GM12875 (cell line): ENCODE measurements at regions not wholly inside any gene's neighbourhood (a gene's known extent, or its start where the extent isn't known, plus 50 kb on each side); places are given as distances from the start of the nearest gene placed in this dataset.
"Not testable (repeated sequence)": the region's sequence is repeated elsewhere in the genome, so short reads cannot be mapped to it uniquely, and the experiment has no call there.

Experiments
- H3K4me3 ChIP-seq: one replicate; pipeline ENCODE4 v1.5.1; 2011; ENCODE audit warnings: low read depth, low read length, control low read depth
- CTCF ChIP-seq: IDR thresholded peaks from 2 replicates; pipeline ENCODE4 v1.5.1; 2011; ENCODE audit warnings: low read depth, mild to moderate bottlenecking, control low read depth, inconsistent platforms, low read length, moderate library complexity, borderline replicate concordance; ENCODE audit not compliant: insufficient read depth

GRCh38 chr11:100594320-100594719, 92.8 kb upstream of the ARHGAP42 start:
- H3K4me3 ChIP-seq, result no peak overlapping the region
- no peak for TF ChIP-seq CTCF

GRCh38 chr11:100600941-100601340, 86.1 kb upstream of the ARHGAP42 start:
- no peak for TF ChIP-seq CTCF
- H3K4me3 ChIP-seq, result no peak overlapping the region

GRCh38 chr11:100602716-100603115, 84.4 kb upstream of the ARHGAP42 start:
- TF ChIP-seq CTCF, result no peak
- H3K4me3 ChIP-seq, result no peak overlapping the region

- not testable (repeated sequence) for H3K4me3 ChIP-seq
Observed at GRCh38 chr11:100607761-100608160, 79.3 kb upstream of the ARHGAP42 start.

GRCh38 chr11:100612766-100613165, 74.3 kb upstream of the ARHGAP42 start:
- TF ChIP-seq CTCF, result no peak

GRCh38 chr11:100618914-100619313, 68.2 kb upstream of the ARHGAP42 start:
- TF ChIP-seq CTCF, result no peak
- no peak overlapping the region for H3K4me3 ChIP-seq

More at GRCh38 chr11:100612766-100613165, 74.3 kb upstream of the ARHGAP42 start:
- H3K4me3 ChIP-seq, result no peak overlapping the region

- H3K4me3 ChIP-seq, result no peak overlapping the region
- no peak for TF ChIP-seq CTCF
Observed at GRCh38 chr11:100619484-100619883, 67.6 kb upstream of the ARHGAP42 start.

GRCh38 chr11:100622404-100622803, 64.7 kb upstream of the ARHGAP42 start:
- H3K4me3 ChIP-seq, result no peak overlapping the region
- TF ChIP-seq CTCF, result no peak
